D721Med (cell line): ENCODE measurements at regions not wholly inside any gene's neighbourhood (a gene's known extent, or its start where the extent isn't known, plus 50 kb on each side); places are given as distances from the start of the nearest gene placed in this dataset.

Experiments
- DNase-seq: peaks from one replicate; pipeline ENCODE4 v3.0.0; 2011; ENCODE audit warnings: low spot score; ENCODE audit not compliant: insufficient read length
- FAIRE-seq: peaks from 2 replicates; lab custom pipeline; 2011; peaks lifted over from hg19 to GRCh38; lab: Jason Lieb, UNC
- TF ChIP-seq, protein P1 (sequence below): IDR thresholded peaks from 2 replicates; pipeline ENCODE4 v1.5.1; 2012; ENCODE audit warnings: mild to moderate bottlenecking, control low read depth; ENCODE audit not compliant: insufficient read depth; ENCODE audit errors: missing control alignments

DNA sequence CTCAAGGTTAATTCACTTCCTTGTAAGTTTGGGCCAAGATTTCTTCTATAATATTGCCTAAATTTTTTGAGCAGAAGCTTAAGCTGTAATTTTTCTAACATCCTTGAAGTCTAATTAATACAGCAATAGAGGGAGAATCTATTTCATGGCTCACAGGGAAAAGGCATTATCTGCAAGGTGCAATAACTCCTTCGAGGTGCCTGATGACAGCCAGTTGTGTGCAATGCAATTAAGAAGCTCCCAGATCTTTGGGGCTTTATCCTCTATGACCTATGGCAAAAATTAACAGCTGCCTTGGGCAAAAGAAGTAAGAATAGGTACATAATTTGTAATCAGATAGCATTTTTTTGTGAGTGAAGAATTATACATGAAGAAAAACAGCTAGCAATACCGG is 554.6 kb upstream of the SALL3 start:
- FAIRE-seq (no peak), DNase-seq (no peak)
- TF ChIP-seq, protein P1, sequence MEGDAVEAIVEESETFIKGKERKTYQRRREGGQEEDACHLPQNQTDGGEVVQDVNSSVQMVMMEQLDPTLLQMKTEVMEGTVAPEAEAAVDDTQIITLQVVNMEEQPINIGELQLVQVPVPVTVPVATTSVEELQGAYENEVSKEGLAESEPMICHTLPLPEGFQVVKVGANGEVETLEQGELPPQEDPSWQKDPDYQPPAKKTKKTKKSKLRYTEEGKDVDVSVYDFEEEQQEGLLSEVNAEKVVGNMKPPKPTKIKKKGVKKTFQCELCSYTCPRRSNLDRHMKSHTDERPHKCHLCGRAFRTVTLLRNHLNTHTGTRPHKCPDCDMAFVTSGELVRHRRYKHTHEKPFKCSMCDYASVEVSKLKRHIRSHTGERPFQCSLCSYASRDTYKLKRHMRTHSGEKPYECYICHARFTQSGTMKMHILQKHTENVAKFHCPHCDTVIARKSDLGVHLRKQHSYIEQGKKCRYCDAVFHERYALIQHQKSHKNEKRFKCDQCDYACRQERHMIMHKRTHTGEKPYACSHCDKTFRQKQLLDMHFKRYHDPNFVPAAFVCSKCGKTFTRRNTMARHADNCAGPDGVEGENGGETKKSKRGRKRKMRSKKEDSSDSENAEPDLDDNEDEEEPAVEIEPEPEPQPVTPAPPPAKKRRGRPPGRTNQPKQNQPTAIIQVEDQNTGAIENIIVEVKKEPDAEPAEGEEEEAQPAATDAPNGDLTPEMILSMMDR, result no peak

DNA sequence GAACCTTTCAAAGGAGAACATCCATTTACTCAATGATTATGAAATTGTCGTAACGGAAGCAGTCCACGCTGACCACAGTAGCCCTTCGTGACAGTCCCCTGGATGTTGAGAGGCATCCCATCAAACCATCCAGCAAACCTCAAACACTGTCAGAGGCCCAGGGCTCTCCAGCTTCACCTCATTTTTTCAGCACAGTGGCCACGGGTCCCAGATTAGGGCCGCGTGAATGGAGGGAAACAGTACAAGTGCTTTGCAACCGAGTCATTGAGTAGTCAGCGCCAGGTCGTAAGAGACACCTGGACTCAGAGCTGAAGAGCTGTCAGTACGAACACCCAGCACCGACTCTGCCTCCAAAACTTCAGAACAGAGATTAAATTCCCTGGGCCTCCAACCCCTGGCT is 552.5 kb upstream of the SALL3 start:
- FAIRE-seq (no peak), DNase-seq (no peak)
- TF ChIP-seq, protein P1, result no peak

DNA sequence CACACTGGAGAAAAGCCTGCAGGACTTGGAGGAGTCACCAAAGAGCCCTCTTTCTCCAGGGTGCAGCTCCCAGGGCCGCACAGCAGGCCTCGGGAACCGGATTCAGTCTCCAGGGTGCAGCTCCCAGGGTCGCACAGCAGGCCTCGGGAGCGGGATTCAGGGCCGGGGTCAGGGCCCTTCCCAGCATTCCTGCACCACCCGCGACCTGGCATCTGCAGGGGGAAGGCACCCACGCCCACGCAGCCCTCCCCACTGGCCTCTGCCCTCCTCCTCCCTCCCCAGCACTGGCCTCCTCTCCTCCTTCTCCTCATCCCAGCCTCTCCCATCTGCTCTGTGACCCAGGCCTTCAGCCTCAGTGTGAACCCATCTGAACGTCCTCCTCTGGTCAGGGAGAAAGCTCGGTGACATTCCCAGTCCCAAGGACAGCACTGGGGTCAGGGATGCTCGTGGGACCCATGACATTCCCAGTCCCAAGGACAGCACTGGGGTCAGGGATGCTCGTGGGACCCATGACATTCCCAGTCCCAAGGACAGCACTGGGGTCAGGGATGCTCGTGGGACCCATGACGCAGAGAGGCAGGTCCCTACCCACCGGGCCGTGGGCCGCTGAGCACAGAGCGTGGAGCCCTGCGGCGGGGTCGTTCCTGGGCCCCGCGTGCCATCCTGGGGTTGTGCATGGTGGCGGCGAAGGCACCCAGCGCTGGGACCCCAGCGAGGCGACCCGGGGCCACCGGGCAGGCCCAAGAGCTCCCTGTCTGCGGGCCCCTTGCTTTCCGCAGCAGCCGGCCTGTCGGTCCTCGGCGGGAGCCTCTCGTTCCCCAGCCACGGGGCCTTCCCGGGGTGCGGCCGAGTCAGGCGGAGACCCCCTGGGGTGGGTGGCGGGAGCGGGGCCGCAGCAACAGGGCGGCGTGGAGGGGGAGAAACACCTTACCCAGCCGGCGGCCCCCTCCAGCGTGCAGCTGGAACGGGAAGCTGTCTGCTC is 550.2 kb upstream of the SALL3 start:
- FAIRE-seq, result no peak
- DNase-seq, result no peak
- TF ChIP-seq, protein P1, result no peak

DNA sequence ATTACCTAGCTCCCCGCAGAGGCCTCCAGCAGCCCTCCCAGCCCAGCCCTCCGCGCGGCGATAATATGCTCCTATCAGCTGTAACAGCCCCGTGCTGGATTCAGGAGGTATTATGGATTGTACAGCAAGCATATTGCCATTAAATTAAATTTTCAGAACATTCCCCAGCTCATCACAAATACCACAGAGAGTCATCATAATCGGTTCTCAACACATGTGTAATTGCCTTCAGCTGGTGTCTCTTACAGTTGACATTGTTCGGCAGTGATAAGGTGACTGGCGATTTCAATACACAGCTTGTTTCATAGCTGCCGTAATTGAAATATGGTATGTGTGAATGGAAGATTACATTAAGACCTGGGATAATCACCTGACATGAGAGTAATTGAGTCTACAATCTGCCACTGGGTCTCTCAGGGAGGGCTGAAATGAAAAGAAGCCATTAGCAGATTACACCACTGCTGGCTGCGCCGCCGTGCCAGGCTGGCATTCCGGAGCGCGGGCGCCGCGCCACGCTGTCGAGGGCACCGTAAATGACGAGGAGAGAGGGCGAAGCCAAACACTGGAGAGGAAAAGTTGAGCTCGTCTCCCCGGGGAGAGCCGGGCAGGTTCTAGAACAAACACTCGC is 549.4 kb upstream of the SALL3 start:
- DNase-seq (no peak), FAIRE-seq (no peak)
- TF ChIP-seq, protein P1, result no peak

DNA sequence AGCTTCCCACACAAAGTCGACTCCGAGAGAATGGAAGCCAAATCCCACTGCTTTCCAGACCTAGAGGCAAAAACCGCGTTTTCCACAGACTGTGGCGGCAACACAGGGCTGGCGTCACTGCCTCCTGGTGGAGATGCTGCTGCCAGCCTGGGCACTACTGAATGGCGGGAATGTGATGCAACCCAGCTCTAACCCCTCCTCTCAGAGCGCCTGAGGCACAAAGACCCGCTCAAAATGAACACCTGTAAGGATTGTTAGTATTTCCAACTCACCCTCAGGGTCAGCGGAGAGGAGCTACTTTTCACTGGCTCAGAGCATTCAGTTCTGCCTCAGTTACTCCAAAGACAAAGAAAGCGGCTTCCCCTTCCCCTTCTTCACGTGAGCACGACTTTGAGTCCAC is 548.0 kb upstream of the SALL3 start:
- FAIRE-seq, result no peak
- no peak for DNase-seq
- TF ChIP-seq, protein P1, result no peak

DNA sequence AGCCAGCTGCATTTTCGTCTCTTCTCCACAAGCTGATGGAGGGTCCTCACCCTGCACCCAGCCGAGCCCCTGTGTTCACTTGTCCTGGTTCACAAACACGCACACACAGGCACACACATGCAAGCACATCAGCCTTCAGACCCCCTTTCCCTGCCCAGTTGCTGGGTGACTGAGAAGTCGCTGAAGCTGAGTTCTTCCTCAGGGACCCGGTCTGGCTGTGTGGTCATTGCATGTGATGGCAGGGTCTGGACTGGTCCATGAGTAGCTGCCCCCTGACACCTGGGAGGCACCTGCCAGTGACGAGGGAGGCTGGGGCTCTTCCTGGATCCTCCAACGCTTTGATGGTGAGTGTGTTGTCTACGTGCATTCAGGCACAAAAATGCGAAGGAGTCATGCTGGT is 546.1 kb upstream of the SALL3 start:
- DNase-seq, result no peak
- FAIRE-seq, result no peak
- TF ChIP-seq, protein P1, result no peak
